H1 (cell line): ENCODE measurements at regions not wholly inside any gene's neighbourhood (a gene's known extent, or its start where the extent isn't known, plus 50 kb on each side); places are given as distances from the start of the nearest gene placed in this dataset.

Source experiments
- CTCF ChIA-PET: fragments of 300-600 bp; sonication (Branson Sonifier 250); formaldehyde crosslinking; loops from one replicate; lab custom pipeline; 2021; ENCODE audit not compliant: partially characterized antibody; lab: Charles Lee
- POLR2A ChIA-PET: fragments of 300-600 bp; sonication (Branson Sonifier 250); formaldehyde crosslinking; loops from one replicate; lab custom pipeline; 2021; ENCODE audit warnings: inconsistent platforms; ENCODE audit not compliant: partially characterized antibody; lab: Charles Lee
- DNase-seq, 2 experiments: peaks; one replicate each; pipeline versions ENCODE4 v3.0.0 to v3.0.0-alpha.2; 2010 to 2022; ENCODE audit warnings: low spot score in 2 of 2, low read depth in 1 of 2, mixed read lengths in 1 of 2
- FAIRE-seq: peaks from 2 replicates; lab custom pipeline; 2011; peaks lifted over from hg19 to GRCh38; lab: Jason Lieb, UNC
- H2AFZ ChIP-seq: 2 replicates; pipeline ENCODE4 v1.8.1; 2012; ENCODE audit warnings: low read length, inconsistent platforms
- H2AK5ac ChIP-seq: 2 replicates; pipeline ENCODE4 v1.6.1; 2013; ENCODE audit warnings: low read depth, low read length
- H2BK120ac ChIP-seq: replicated peaks from 2 replicates; pipeline ENCODE3; 2013; ENCODE audit warnings: low read depth, low read length, inconsistent platforms
- H2BK12ac ChIP-seq: 2 replicates; pipeline ENCODE4 v1.6.1; 2013; ENCODE audit warnings: low read depth, low read length
- H2BK15ac ChIP-seq: 2 replicates; pipeline ENCODE4 v1.6.1; 2013; ENCODE audit warnings: low read length
- H2BK20ac ChIP-seq: 2 replicates; pipeline ENCODE4 v1.6.1; 2013; ENCODE audit warnings: low read length
- H2BK5ac ChIP-seq: 2 replicates; pipeline ENCODE4 v1.6.1; 2013; ENCODE audit warnings: low read depth, low read length
- H3K14ac ChIP-seq: 2 replicates; pipeline ENCODE4 v1.6.1; 2013; ENCODE audit warnings: inconsistent platforms; ENCODE audit not compliant: insufficient read length
- H3K18ac ChIP-seq: 2 replicates; pipeline ENCODE4 v1.6.1; 2013; ENCODE audit warnings: low read length; ENCODE audit errors: extremely low read depth
- H3K23ac ChIP-seq: 2 replicates; pipeline ENCODE4 v1.6.1; 2013; ENCODE audit warnings: inconsistent platforms; ENCODE audit not compliant: insufficient read length
- H3K23me2 ChIP-seq: 2 replicates; pipeline ENCODE4 v1.6.1; 2013; ENCODE audit warnings: low read depth, low read length
- H3K27ac ChIP-seq: 2 replicates; pipeline ENCODE4 v1.6.1; 2011; ENCODE audit warnings: low read depth, low read length, inconsistent platforms
- H3K27me3 ChIP-seq, 4 experiments: replicated peaks in 1 of 4; 1 replicate in 1 of 4; 2 replicates in 3 of 4; pipeline versions ENCODE4 v1.6.1 to v1.8.1; 2011 to 2013; ENCODE audit warnings: low read length in 3 of 4, mild to moderate bottlenecking in 3 of 4, inconsistent platforms in 2 of 4, mixed read lengths in 2 of 4, moderate library complexity in 1 of 4; ENCODE audit not compliant: control insufficient read depth in 3 of 4, insufficient read depth in 3 of 4; ENCODE audit errors: extremely low read depth in 1 of 4
- H3K36me3 ChIP-seq, 4 experiments: 2 replicates each; pipeline versions ENCODE4 v1.6.1 to v1.8.1; 2011 to 2013; ENCODE audit warnings: mild to moderate bottlenecking in 4 of 4, low read length in 3 of 4, moderate library complexity in 2 of 4, control low read depth in 1 of 4, inconsistent platforms in 1 of 4; ENCODE audit not compliant: insufficient read depth in 4 of 4, control insufficient read depth in 2 of 4
- H3K4ac ChIP-seq: replicated peaks from 2 replicates; pipeline ENCODE3; 2013; ENCODE audit warnings: low read length, low read depth, mixed read lengths, inconsistent platforms; ENCODE audit not compliant: insufficient read length
- H3K4me1 ChIP-seq, 4 experiments: replicated peaks in 1 of 4; 1 replicate in 1 of 4; 2 replicates in 3 of 4; pipeline versions ENCODE4 v1.6.1 to v1.8.1; 2011 to 2013; ENCODE audit warnings: low read length in 3 of 4, inconsistent platforms in 2 of 4, mixed read lengths in 1 of 4; ENCODE audit not compliant: insufficient read depth in 4 of 4, control insufficient read depth in 3 of 4
- H3K4me2 ChIP-seq, 2 experiments: 2 replicates each; pipeline versions ENCODE4 v1.6.1 to v1.8.1; 2011 to 2013; ENCODE audit warnings: low read depth in 2 of 2, low read length in 2 of 2, control low read depth in 1 of 2, inconsistent platforms in 1 of 2, mild to moderate bottlenecking in 1 of 2; ENCODE audit not compliant: insufficient read depth in 1 of 2
- H3K4me3 ChIP-seq, 4 experiments: fragments of 200-600, 300-600 bp in 1 of 4; sonication (generic), shearing (Covaris generic), sonication (Bioruptor Twin) in 1 of 4; 2 replicates each; pipeline versions ENCODE4 v1.5.1 to v1.8.1; 2011 to 2016; ENCODE audit warnings: low read length in 4 of 4, low read depth in 3 of 4, control low read depth in 2 of 4, inconsistent platforms in 2 of 4, mild to moderate bottlenecking in 2 of 4, mixed read lengths in 1 of 4, moderate library complexity in 1 of 4; ENCODE audit not compliant: insufficient read depth in 2 of 4; ENCODE audit errors: extremely low read depth in 1 of 4
- H3K56ac ChIP-seq: replicated peaks from 2 replicates; pipeline ENCODE3; 2013; ENCODE audit warnings: low read depth, mild to moderate bottlenecking, mixed read lengths, low read length, inconsistent platforms; ENCODE audit not compliant: insufficient read length
- H3K79me1 ChIP-seq: 2 replicates; pipeline ENCODE4 v1.6.1; 2013; ENCODE audit warnings: low read depth, low read length, control low read depth
- H3K79me2 ChIP-seq, 2 experiments: 2 replicates each; pipeline versions ENCODE4 v1.6.1 to v1.8.1; 2012 to 2013; ENCODE audit warnings: low read length in 2 of 2, mild to moderate bottlenecking in 2 of 2, inconsistent platforms in 1 of 2; ENCODE audit not compliant: insufficient read depth in 2 of 2, control insufficient read depth in 1 of 2
- H3K9ac ChIP-seq, 4 experiments: replicated peaks in 1 of 4; 1 replicate in 1 of 4; 2 replicates in 3 of 4; pipeline versions ENCODE4 v1.6.1 to v1.8.1; 2011 to 2013; ENCODE audit warnings: low read depth in 3 of 4, low read length in 3 of 4, control low read depth in 2 of 4, mild to moderate bottlenecking in 2 of 4, moderate library complexity in 2 of 4, inconsistent platforms in 1 of 4; ENCODE audit errors: extremely low read depth in 1 of 4
- H3K9me3 ChIP-seq, 2 experiments: 2 replicates each; pipeline versions ENCODE4 v1.6.1 to v1.8.1; 2012 to 2013; ENCODE audit warnings: mild to moderate bottlenecking in 2 of 2, moderate library complexity in 2 of 2, control low read depth in 1 of 2, inconsistent platforms in 1 of 2, low read depth in 1 of 2, low read length in 1 of 2, mixed read lengths in 1 of 2; ENCODE audit not compliant: insufficient read depth in 2 of 2
- H4K20me1 ChIP-seq, 2 experiments: replicated peaks in 1 of 2; 2 replicates each; pipeline versions ENCODE3 to v1.8.1; 2011 to 2013; ENCODE audit warnings: inconsistent platforms in 2 of 2, low read length in 2 of 2, mild to moderate bottlenecking in 1 of 2; ENCODE audit not compliant: insufficient read depth in 2 of 2, control insufficient read depth in 1 of 2
- H4K5ac ChIP-seq: 2 replicates; pipeline ENCODE4 v1.6.1; 2013; ENCODE audit warnings: low read length, low read depth, mixed read lengths, inconsistent platforms; ENCODE audit not compliant: insufficient read length
- H4K8ac ChIP-seq: 2 replicates; pipeline ENCODE4 v1.8.0; 2013; ENCODE audit warnings: mild to moderate bottlenecking, moderate library complexity, low read length, inconsistent platforms; ENCODE audit not compliant: insufficient read depth; ENCODE audit errors: extremely low read depth
- H4K91ac ChIP-seq: replicated peaks from 2 replicates; pipeline ENCODE3; 2013; ENCODE audit warnings: low read length, mixed read lengths, inconsistent platforms; ENCODE audit not compliant: insufficient read length
- BCL11A ChIP-seq, 2 experiments: IDR thresholded peaks; one replicate each; pipeline ENCODE4 v1.6.1; 2011; ENCODE audit warnings: low read depth in 2 of 2, low read length in 2 of 2, mild to moderate bottlenecking in 2 of 2
- CBX5 ChIP-seq: fragments of 300-800, 300-1000 bp; sonication (generic); IDR thresholded peaks from 2 replicates; pipeline ENCODE4 v1.7.1; 2016; ENCODE audit warnings: antibody characterized with exemption, low read length, low read depth
- CEBPB ChIP-seq: IDR thresholded peaks from 2 replicates; pipeline ENCODE4 v1.6.1; 2012; ENCODE audit warnings: low read depth, low read length
- CHD2 ChIP-seq: IDR thresholded peaks from 2 replicates; pipeline ENCODE4 v1.6.1; 2012; ENCODE audit warnings: low read length, improper control_type of control experiment
- GTF2F1 ChIP-seq: IDR thresholded peaks from 2 replicates; pipeline ENCODE4 v1.6.1; 2012; ENCODE audit warnings: low read depth, low read length, improper control_type of control experiment, borderline replicate concordance
- HDAC2 ChIP-seq, 2 experiments: fragments of 300-600 bp in 1 of 2; sonication (generic) in 1 of 2; IDR thresholded peaks; 2 replicates each; pipeline ENCODE4 v1.6.1; 2011 to 2012; ENCODE audit warnings: low read depth in 2 of 2, low read length in 2 of 2, mild to moderate bottlenecking in 2 of 2, moderate library complexity in 2 of 2, borderline replicate concordance in 1 of 2, inconsistent platforms in 1 of 2
- RNF2 ChIP-seq: fragments of 200-900, 300-1000 bp; sonication (generic); IDR thresholded peaks from 2 replicates; pipeline ENCODE4 v1.7.1; 2016; ENCODE audit warnings: borderline replicate concordance, low read depth, mild to moderate bottlenecking, antibody characterized with exemption, low read length; ENCODE audit not compliant: poor library complexity, severe bottlenecking; ENCODE audit errors: missing control alignments
- RXRA ChIP-seq: IDR thresholded peaks from 2 replicates; pipeline ENCODE4 v1.6.1; 2011; ENCODE audit warnings: low read depth, mild to moderate bottlenecking, low read length, moderate library complexity; ENCODE audit not compliant: insufficient read depth
- SP2 ChIP-seq: IDR thresholded peaks from 2 replicates; pipeline ENCODE4 v1.6.1; 2012; ENCODE audit warnings: mild to moderate bottlenecking, low read length, inconsistent platforms
- TBP ChIP-seq: IDR thresholded peaks from 2 replicates; pipeline ENCODE4 v1.6.1; 2011; ENCODE audit warnings: low read depth, low read length, improper control_type of control experiment
- TCF12 ChIP-seq: IDR thresholded peaks from 2 replicates; pipeline ENCODE4 v1.6.1; 2011; ENCODE audit warnings: low read depth, mild to moderate bottlenecking, low read length
- USF2 ChIP-seq: IDR thresholded peaks from 2 replicates; pipeline ENCODE4 v1.6.1; 2011; ENCODE audit warnings: low read length, improper control_type of control experiment
- WGBS, 2 experiments: shearing (Covaris generic) in 1 of 2; methylation state at CpG; one replicate each; pipeline versions ENCODE4 v1.1.6 to v1.1.7; 2013 to 2015; ENCODE audit warnings: low lambda C conversion rate in 2 of 2, mixed read lengths in 2 of 2, inconsistent platforms in 1 of 2, low coverage in 1 of 2, missing lambda C conversion rate in 1 of 2; ENCODE audit not compliant: insufficient replicate concordance in 2 of 2, insufficient coverage in 1 of 2, insufficient read length in 1 of 2; ENCODE audit errors: extremely low coverage in 1 of 2, missing lambda C conversion rate in 1 of 2; 5-methylcytosine and 5-hydroxymethylcytosine counted together

DNA sequence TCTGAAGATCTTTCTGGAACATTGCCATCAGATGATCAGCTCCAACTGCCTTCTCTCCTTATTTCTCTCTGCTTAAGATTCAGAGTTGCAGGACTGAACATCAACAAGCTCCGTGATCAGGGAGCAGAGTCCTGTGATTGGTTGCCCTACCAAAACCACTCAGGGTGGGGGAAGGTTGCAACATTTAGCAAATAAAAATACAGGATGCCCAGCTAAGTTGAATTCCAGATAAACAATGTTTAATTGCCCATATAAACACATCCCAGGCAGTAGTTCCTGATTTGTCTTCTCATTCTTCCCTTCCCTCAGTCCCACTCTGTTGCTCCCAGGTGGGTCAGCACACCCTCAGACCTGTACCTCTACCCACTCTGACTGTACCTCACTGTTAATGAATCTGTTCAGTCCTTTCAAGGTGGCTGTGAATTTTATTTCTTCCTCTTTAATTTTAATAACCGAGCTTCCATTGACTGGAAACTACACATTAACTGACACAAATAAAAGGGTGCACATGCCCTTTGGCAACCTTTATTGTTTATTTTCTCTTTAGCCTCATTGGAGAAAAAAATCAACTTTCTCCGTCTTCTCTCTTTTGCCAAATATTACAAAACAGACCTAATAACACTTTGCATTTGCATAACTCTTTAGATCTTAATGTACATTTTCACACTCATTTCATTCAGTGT, 167.1 kb upstream of the PKDCC start:
- Histone ChIP-seq H4K20me1 (no peaks in the 10 kb centered on the region), H3K18ac (no peak overlapping the region), H3K27me3 (no peaks in the 10 kb centered on the region), H3K9ac (no peak overlapping the region), H2AK5ac (no peak overlapping the region), H3K4ac (no peak overlapping the region), H3K36me3 (no peaks in the 10 kb centered on the region), H3K14ac (no peak overlapping the region), H3K23me2 (no peaks in the 10 kb centered on the region), H3K23ac (no peak overlapping the region), H3K79me2 (no peaks in the 10 kb centered on the region), H4K91ac (no peak overlapping the region), H3K56ac (no peak overlapping the region), H3K4me3 (no peak overlapping the region), H4K8ac (no peak overlapping the region), H3K27ac (no peak overlapping the region), H2BK20ac (no peak overlapping the region), H2BK12ac (no peak overlapping the region), H3K4me2 (no peak overlapping the region), H4K5ac (no peak overlapping the region), H3K79me1 (no peaks in the 10 kb centered on the region), H2BK15ac (no peak overlapping the region), H2AFZ (no peak overlapping the region), H2BK120ac (no peak overlapping the region), H3K9me3 (no peaks in the 10 kb centered on the region), H2BK5ac (no peak overlapping the region), H3K4me1 (peaks cover 0 to 7% (median 1%) of the 10 kb centered on the region in 4 experiments; a peak in 2 of 7 replicates)
- ChIA-PET POLR2A (interaction anchor here (1.1 to 1.7 kb wide), 2 partner anchors 47 to 68 kb away, joined by 3 to 4 read pairs; no protein-coding TSS in a partner anchor), CTCF (interaction anchor here (1.2 to 20.1 kb wide), 6 partner anchors 9 to 199 kb away, joined by 4 to 890 read pairs (median 14); no protein-coding TSS in a partner anchor)
- FAIRE-seq (no peak), DNase-seq (no peak)
- 90% methylated on average over 3 of the region's 3 CpGs; no CpG with 5 or more reads in 1 of the 2 experiments for WGBS, 2 experiments
- TF ChIP-seq CHD2 (no peak), USF2 (no peak), TCF12 (no peak), HDAC2 (IDR thresholded peaks at IDR 0.05; ENCODE audit: borderline replicate concordance in 1 of 2, low read depth in 2 of 2, low read length in 2 of 2) (no peak), CBX5 (no peak), GTF2F1 (no peak), RXRA (no peak), BCL11A (IDR thresholded peaks at IDR 0.05; ENCODE audit: low read depth in 2 of 2, low read length in 2 of 2) (no peak), SP2 (no peak), CEBPB (no peak), RNF2 (no peak), TBP (no peak)
